Dermis blood vessel endothelial cell (primary cell): ENCODE measurements at regions not wholly inside any gene's neighbourhood (a gene's known extent, or its start where the extent isn't known, plus 50 kb on each side); places are given as distances from the start of the nearest gene placed in this dataset.
"Not testable (repeated sequence)": the region's sequence is repeated elsewhere in the genome, so short reads cannot be mapped to it uniquely, and the experiment has no call there.

Source experiments
- DNase-seq: peaks from one replicate; pipeline ENCODE4 v3.0.0; 2010

- DNase-seq: no peak
Measured at GRCh38 chr3:88812576-88812975, 294.8 kb upstream of the EPHA3 start.

GRCh38 chr3:88816445-88816844 is 291.0 kb upstream of the EPHA3 start:
- no peak for DNase-seq

- no peak for DNase-seq
Measured at GRCh38 chr3:88824666-88825564, 282.5 kb upstream of the EPHA3 start.

DNA sequence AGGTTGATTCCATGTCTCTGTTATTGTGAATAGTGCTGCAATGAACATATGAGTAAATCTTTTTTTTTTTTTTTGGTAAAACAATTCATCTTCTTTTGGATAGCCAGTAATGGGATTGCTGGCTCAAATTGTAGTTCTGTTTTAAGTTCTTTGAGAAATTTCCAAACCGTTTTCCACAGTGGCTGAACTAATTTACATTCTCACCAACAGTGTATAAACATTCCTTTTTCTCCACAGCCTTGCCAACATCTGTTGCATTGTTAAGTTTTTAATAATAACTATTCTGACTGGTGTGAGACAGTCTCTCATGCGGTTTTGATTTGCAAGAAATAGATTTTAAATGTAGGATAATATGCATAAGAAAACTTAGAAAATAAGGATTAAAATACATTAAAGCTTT is 279.0 kb upstream of the EPHA3 start:
- no peak for DNase-seq

DNA sequence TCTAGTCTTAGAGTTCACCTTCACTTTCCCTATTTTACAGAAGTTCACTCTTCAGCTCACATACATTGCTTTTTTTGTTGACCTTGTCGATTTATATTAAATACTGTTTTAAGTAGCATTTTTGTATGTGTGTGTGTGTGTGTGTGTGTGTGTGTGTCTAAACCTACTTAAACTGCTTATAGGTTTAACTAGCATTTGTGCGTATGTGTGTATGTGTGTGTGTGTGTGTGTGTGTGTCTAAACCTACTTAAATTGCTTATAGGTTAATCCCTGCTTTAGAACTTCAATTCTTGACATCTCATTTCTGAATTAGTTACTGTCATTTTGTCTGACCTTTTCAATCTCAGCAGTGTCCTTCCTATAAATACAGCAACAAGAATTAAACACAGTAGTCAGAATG is 254.8 kb upstream of the EPHA3 start:
- DNase-seq: no peak

DNA sequence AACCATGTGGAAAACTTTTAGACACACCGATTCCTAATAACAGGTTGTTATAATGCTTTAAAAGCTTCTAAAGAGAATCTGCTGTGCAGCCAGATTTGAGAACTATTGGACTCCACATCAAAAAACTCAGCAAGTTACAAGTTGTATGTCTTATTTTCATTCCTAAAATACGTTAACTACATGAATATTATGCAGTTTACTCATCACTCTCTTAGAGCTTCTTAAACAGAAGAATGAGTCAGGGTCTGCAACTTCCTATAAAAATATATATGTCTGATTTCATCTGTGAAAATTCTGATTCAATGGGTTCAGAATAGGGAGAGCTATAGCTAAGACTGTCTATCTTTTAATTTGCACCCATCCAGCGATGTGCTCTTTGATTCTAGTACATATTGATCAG is 244.2 kb upstream of the EPHA3 start:
- DNase-seq: no peak

DNA sequence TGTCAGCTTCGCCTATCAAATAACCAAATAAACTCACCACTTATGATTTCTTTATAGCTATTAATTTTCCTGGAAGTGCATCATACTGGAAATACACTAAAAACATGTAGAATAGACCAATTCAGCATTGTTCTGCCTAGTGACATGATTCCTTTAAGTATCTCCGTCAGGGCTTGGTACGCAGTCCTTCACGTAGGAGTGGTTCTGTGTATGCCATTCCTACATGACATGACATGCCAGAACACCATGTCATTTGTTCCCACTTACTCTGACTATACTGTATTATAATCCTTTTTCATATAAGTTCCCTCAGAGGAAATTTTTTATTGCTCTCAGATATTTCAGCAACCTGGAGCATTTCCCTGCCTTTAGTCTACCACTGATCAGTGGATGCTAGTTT is 230.7 kb upstream of the EPHA3 start:
- no peak for DNase-seq

- DNase-seq: no peak
Measured at GRCh38 chr3:88879905-88880304, 227.5 kb upstream of the EPHA3 start.

GRCh38 chr3:88882121-88882520 is 225.3 kb upstream of the EPHA3 start:
- no peak for DNase-seq

DNA sequence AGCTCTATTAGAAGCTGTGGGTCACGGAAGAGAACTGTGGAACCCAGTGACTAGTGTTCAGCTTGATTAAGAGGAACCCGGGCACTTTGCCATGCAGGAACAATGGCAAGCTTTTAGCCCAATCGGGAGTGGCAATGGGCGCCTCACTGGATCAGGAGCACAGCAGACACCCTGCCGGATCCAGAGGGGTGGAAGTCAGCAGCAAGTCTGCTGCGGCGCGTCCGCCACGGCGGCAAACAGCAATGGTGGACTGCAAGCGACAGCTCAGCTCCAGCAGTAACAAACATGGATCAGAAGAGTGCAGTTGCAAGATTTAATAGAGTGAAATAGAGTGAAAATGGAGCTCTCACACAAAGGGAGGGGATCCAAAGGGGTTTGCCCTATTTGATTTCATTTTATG is 220.8 kb upstream of the EPHA3 start:
- not testable (repeated sequence) for DNase-seq

GRCh38 chr3:88896026-88896425 is 211.4 kb upstream of the EPHA3 start:
- no peak for DNase-seq

- no peak for DNase-seq
Measured at GRCh38 chr3:88912294-88912877, 195.0 kb upstream of the EPHA3 start.

GRCh38 chr3:88918841-88919240 is 188.6 kb upstream of the EPHA3 start:
- no peak for DNase-seq

GRCh38 chr3:88921986-88922385 is 185.4 kb upstream of the EPHA3 start:
- no peak for DNase-seq

DNA sequence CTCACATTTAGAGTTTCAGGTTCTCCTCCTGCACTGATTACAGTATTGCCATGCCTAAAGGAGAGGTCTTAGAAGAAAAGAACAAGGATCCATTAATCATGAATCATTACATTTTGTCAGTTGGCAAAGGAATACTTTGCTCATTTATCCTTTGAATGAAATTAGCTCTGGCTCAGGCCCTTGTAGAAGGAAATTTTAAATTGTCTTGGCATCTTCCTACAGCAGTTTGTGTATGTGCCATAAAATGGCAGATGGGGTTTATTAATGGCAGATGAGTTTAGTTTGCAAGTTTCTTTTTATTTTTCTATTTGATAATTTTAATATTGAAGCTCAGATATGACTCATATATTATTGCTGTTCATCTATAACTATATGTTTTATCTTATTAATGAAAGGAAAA is 181.2 kb upstream of the EPHA3 start:
- DNase-seq: no peak

GRCh38 chr3:88930611-88931010 is 176.8 kb upstream of the EPHA3 start:
- no peak for DNase-seq

DNA sequence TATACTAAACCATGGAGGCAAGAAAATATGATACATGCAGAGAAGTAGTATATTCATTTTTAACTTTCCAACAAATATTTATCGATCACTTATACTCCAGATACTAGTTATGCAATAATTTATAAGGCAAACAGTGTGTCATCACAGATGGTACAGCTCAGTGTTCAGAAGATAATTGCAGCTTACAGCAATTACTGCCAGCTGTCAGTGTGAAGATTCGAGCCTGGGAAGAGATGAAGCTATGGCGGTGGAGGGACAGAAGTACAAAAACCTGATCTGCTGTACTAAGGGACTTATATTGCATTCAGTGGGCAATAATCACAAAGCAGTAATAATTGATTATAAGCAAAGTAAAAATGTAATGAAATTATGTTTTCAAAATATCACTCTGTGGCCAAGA is 170.6 kb upstream of the EPHA3 start:
- no peak for DNase-seq

DNA sequence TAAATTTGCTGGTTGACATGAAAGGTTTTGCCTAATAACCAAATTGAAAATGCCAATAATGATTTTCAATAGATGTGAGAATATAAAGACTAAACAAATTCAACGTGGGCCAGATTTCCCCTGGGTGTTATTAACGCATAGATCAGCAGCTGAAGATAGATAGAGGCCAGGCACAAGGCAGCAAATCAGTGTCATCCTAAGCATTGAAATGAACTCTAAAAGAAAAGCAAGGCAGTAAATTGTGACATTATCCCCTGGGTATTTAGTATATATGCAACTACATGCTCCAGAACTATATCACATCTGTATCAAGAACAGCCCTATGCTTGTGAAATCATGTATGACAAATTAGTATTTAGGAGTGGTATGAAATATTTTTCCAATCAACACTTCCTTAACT is 167.1 kb upstream of the EPHA3 start:
- no peak for DNase-seq

DNA sequence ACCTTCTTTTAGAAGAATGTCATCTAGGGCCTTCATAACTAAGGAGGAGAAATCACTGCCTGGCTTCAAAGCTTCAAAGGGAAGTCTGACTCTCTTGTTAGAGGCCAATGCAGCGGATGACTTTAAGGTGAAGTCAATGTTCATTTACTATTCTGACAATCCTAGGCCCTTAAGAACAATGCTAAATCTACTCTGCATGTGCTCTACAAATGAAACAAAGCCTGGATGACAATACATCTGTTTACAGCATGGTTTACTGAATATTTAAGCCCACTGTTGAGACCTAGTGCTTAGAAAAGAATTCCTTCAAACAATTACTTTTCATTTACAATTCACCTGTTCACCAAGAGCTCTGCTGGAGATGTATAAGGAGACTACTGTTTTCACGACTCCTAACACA is 160.4 kb upstream of the EPHA3 start:
- DNase-seq: no peak

DNA sequence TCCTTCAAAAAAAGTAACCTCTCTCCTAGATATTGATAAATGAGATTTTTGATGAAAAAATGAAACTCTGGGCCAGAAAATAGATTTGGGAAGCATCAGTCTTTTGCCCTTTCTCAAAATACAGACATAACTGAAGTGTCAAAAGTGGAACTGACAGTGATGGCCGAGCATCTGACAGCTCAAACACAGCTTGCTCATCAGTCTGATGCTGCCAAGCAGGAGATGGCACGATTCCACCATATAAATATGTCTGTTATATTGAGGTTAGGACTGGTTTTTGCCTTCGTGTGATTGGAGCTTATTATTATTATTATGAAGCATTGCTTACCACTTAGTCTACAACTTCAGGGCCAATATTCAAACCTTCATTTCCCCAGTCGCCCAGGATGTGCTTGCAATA is 152.6 kb upstream of the EPHA3 start:
- DNase-seq: no peak

DNA sequence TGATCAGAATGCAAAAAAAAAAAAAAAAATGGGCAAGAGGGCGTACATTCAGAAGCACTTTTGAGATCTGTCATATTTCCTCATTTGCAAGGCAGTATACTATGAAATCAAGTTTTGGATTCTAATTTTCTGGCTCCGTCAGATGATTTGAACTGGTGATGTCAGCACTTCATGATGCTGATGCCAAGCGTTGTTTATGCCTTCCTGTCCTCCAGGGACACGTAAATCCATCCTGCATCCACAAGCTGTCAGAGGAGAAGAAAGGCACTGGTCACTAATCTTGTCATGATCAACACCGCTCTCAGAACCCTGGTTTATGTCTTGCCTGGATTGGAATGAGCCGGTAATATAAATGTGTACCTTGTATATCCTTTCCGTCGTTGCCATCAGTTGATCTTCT is 152.1 kb upstream of the EPHA3 start:
- no peak for DNase-seq

DNA sequence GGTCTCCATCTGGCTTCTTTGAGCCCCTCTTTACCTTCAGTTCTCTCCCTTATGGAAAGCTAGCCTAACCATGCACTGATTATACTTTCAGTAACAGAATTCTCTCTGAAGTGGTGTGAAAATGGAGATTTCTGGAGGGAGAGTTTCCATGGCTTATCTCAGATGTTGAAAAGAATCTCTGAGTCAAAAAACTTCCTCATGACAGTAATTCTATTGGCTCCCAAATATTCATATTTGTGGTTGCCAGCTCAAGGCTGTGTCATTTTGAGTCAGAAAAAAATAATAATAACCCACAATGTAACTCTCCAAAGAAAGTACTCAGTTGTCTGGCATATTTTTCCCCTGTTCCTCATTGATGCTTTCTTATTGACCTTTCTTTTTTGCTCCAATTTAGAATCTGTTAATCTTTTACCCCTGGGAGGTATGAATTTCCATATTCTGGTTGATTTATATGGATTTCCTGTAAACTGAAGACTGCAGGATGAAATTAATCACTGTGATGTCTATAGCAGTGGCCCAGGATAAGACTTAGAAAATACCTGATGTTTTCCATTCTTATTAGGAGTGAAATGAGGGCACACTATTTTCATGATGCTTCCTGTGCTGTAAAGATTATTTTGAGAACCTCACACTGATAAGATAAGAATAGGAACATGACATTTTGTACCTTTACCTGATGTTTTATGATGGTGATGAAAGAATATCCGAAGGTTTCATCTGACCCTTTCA is 149.5 kb upstream of the EPHA3 start:
- no peak for DNase-seq

GRCh38 chr3:88960019-88960418 is 147.4 kb upstream of the EPHA3 start:
- DNase-seq: no peak

DNA sequence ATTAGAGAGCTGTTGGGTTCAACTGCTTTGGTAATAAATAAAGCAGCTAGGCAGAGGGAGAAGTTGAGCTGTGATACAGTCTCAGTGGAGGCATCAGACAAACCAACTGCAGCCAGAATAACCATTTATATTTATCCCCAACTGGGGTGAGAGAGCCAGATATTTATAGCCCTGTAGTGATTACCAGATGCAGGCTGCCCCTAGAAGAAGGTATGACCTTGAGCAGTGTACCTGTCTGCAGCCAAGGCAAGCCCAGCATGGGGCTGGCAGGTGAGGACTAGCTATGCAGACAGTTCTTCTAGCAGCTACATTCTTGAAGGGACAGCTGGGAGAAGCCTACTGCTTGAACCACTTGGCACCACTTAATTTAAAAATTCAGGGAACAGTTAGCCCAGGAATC is 144.4 kb upstream of the EPHA3 start:
- DNase-seq: no peak
